Stimulated activated CD4-positive, alpha-beta T cell treated with anti-CD3 and anti-CD28 coated beads, Interleukin-1b, Interleukin-23, amount 100 ng/mL, for 48 hours (primary cell): ENCODE measurements at regions not wholly inside any gene's neighbourhood (a gene's known extent, or its start where the extent isn't known, plus 50 kb on each side); places are given as distances from the start of the nearest gene placed in this dataset.

Experiments used
- DNase-seq: peaks from one replicate; pipeline ENCODE4 v3.0.0-alpha.2; 2020

- peak; percentile 11 for DNase-seq
Measured at GRCh38 chr18:11310476-11311086, 161.2 kb upstream of the PIEZO2 start.

GRCh38 chr18:11309172-11309571 lies 159.8 kb upstream of the PIEZO2 start:
- DNase-seq: no peak

- no peak for DNase-seq
Measured at GRCh38 chr18:11308499-11308898, 159.1 kb upstream of the PIEZO2 start.

GRCh38 chr18:11307716-11308115 lies 158.3 kb upstream of the PIEZO2 start:
- no peak for DNase-seq

GRCh38 chr18:11305507-11305906 lies 156.1 kb upstream of the PIEZO2 start:
- no peak for DNase-seq

GRCh38 chr18:11304928-11305327 lies 155.6 kb upstream of the PIEZO2 start:
- DNase-seq: no peak

GRCh38 chr18:11296946-11297345 lies 147.6 kb upstream of the PIEZO2 start:
- no peak for DNase-seq

- DNase-seq: no peak
Measured at GRCh38 chr18:11293794-11294193, 144.4 kb upstream of the PIEZO2 start.

- no peak for DNase-seq
Measured at GRCh38 chr18:11290786-11291185, 141.4 kb upstream of the PIEZO2 start.

GRCh38 chr18:11289248-11289647 lies 139.9 kb upstream of the PIEZO2 start:
- no peak for DNase-seq

GRCh38 chr18:11288401-11288800 lies 139.0 kb upstream of the PIEZO2 start:
- DNase-seq: no peak

GRCh38 chr18:11286431-11286830 lies 137.1 kb upstream of the PIEZO2 start:
- DNase-seq: no peak

- DNase-seq: no peak
Measured at GRCh38 chr18:11284811-11285210, 135.4 kb upstream of the PIEZO2 start.

GRCh38 chr18:11284349-11284748 lies 135.0 kb upstream of the PIEZO2 start:
- no peak for DNase-seq

- DNase-seq: no peak
Measured at GRCh38 chr18:11283479-11284161, 134.3 kb upstream of the PIEZO2 start.

GRCh38 chr18:11279461-11279860 lies 130.1 kb upstream of the PIEZO2 start:
- DNase-seq: no peak

GRCh38 chr18:11276678-11277077 lies 127.3 kb upstream of the PIEZO2 start:
- DNase-seq: no peak

- no peak for DNase-seq
Measured at GRCh38 chr18:11274144-11274794, 124.9 kb upstream of the PIEZO2 start.

GRCh38 chr18:11272516-11272915 lies 123.1 kb upstream of the PIEZO2 start:
- no peak for DNase-seq

- no peak for DNase-seq
Measured at GRCh38 chr18:11271954-11272353, 122.6 kb upstream of the PIEZO2 start.

- no peak for DNase-seq
Measured at GRCh38 chr18:11269257-11269656, 119.9 kb upstream of the PIEZO2 start.

GRCh38 chr18:11268741-11269233 lies 119.4 kb upstream of the PIEZO2 start:
- no peak for DNase-seq

GRCh38 chr18:11268153-11268552 lies 118.8 kb upstream of the PIEZO2 start:
- no peak for DNase-seq

- no peak for DNase-seq
Measured at GRCh38 chr18:11266781-11267480, 117.6 kb upstream of the PIEZO2 start.
